ENCODE measurements at regions not wholly inside any gene's neighbourhood (a gene's known extent, or its start where the extent isn't known, plus 50 kb on each side); places are given as distances from the start of the nearest gene placed in this dataset.

GRCh38 chr2:236376566-236377244 is 112.5 kb upstream of the ASB18 start:
- Histone ChIP-seq H2AFZ (ENCODE audit: control insufficient read depth, low read depth, low read length) (no peak overlapping the region), H3K27me3 (replicated peaks in 1 of 2; ENCODE audit: control insufficient read depth in 2 of 2, insufficient read depth in 2 of 2, low read length in 1 of 2) (no peaks in the 10 kb centered on the region; a peak in 1 of 4 replicates), H4K20me1 (ENCODE audit: control insufficient read depth, insufficient read depth) (no peaks in the 10 kb centered on the region), H3K9ac (ENCODE audit: control insufficient read depth, insufficient read depth, low read length) (no peak overlapping the region), H3K4me2 (ENCODE audit: control insufficient read depth, insufficient read depth) (no peak overlapping the region), H3K4me3 (no peak overlapping the region), H3K9me3 (replicated peaks; ENCODE audit: control insufficient read depth, insufficient read depth, low read length) (no peaks in the 10 kb centered on the region), H3K36me3 (ENCODE audit: control insufficient read depth in 2 of 2, insufficient read depth in 2 of 2, low read length in 1 of 2) (no peaks in the 10 kb centered on the region), H3K27ac (ENCODE audit: control insufficient read depth, insufficient read depth) (no peak overlapping the region), H3K79me2 (ENCODE audit: control insufficient read depth, insufficient read depth, low read length) (no peaks in the 10 kb centered on the region), H3K4me1 (ENCODE audit: control insufficient read depth, insufficient read depth, low read length) (no peaks in the 10 kb centered on the region)
- TF ChIP-seq ZNF217 (IDR thresholded peaks at IDR 0.05) (no peak), ASH2L (IDR thresholded peaks at IDR 0.05; ENCODE audit: borderline replicate concordance, low read depth) (no peak), RBBP5 (conservative IDR thresholded peaks at IDR 0.05) (no peak), BMI1 (IDR thresholded peaks at IDR 0.05; ENCODE audit: borderline replicate concordance) (no peak), RAD21 (IDR thresholded peaks at IDR 0.05; ENCODE audit: insufficient read depth, low read depth, low read length) (no peak), ZNF592 (IDR thresholded peaks at IDR 0.05) (no peak), HDGF (IDR thresholded peaks at IDR 0.05) (no peak), E4F1 (IDR thresholded peaks at IDR 0.05; ENCODE audit: borderline replicate concordance, partially characterized antibody) (no peak), JUNB (IDR thresholded peaks at IDR 0.05) (no peak), CEBPB (IDR thresholded peaks at IDR 0.05; ENCODE audit: borderline replicate concordance in 1 of 2, low read depth in 2 of 2, low read length in 2 of 2) (no peak), TCF3 (IDR thresholded peaks at IDR 0.05; ENCODE audit: borderline replicate concordance, insufficient read depth, low read depth, low read length) (no peak)
- intact Hi-C loops (cut with micrococcal nuclease; ENCODE audit: unreplicated experiment), result no loop called here
- WGBS (ENCODE audit: insufficient coverage, insufficient replicate concordance, low lambda C conversion rate, missing lambda C conversion rate), result 32% methylated on average over 7 of the region's 7 CpGs
- DNase-seq (ENCODE audit: low read depth, low spot score) (no peak), FAIRE-seq (no peak), ATAC-seq (no peak)
- ChIA-PET RAD21 (ENCODE audit: unreplicated experiment) (no interaction called here), SMC1A (ENCODE audit: uncharacterized antibody, unreplicated experiment) (no interaction called here), CTCF (no interaction called here), POLR2A (no interaction called here)
- BruUV-seq (replicated peaks), result no TSS peak
- in situ Hi-C loops (cut with MboI), result no loop called here
